ENCODE measurements at regions not wholly inside any gene's neighbourhood (a gene's known extent, or its start where the extent isn't known, plus 50 kb on each side); places are given as distances from the start of the nearest gene placed in this dataset.
A peak's percentile ranks its signal among the peaks of the same experiment; 100 is the strongest.

DNA sequence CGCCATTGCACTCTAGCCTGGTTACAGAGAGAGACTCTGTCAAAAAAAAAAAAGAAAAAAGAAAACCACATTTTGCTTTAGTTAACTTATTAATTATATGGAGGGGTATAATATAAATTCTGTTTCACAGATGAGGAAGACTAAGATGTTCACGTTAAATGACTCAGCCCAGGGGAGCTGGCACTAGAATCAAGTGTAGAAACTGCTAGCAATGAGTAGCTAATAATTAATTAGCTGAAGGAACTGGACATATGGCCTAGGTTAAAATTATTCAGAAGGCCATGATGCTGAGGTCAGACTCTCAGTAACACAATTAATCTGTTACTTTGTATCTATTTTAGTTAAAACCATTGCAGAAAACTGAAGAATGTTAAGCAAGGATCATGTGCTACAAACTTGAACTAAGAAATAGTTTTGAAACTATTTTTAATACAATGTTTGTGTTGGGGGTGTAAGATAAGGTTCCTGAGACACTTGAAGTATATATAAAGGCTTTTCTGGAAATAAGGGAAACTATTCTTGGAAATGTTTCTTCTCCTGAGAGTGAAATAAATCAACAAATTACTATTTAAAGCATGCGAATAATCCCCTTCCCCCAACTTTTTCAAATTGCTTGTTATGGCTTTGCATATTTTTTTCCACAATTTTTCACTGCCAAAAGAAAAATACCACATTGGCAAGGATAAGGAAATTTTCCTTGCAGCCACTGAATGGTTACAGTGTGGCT, 589.3 kb downstream of the SOX5 start:
- FAIRE-seq, result no peak

DNA sequence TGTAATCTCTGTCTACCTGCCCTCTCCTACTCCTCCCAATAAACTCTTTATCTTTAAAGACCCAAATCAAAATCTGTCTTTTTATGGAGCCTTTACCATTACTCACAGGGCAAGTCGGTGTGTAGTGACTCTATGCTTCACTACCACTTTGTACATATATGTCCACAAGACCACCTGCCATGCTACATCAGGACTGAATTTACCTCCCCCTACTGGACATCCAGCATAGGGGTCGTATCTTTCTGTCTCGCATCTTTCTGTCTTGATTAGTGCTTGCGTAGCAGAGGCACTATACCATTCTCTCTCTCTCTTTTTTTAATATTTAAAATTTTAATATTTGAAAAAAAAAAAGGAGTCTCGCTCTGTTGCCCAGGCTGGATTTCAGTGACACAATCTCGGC, 587.5 kb downstream of the SOX5 start:
- Histone ChIP-seq H3K4me2 (ENCODE audit: control insufficient read depth, insufficient read depth) (no peak overlapping the region), H3K9ac (ENCODE audit: control insufficient read depth, insufficient read depth, low read length) (no peak overlapping the region), H3K4me1 (ENCODE audit: control insufficient read depth, insufficient read depth, low read length) (no peaks in the 10 kb centered on the region), H3K9me3 (replicated peaks; ENCODE audit: control insufficient read depth, insufficient read depth, low read length) (no peaks in the 10 kb centered on the region), H3K36me3 (ENCODE audit: control insufficient read depth in 2 of 2, insufficient read depth in 2 of 2, low read length in 1 of 2) (no peaks in the 10 kb centered on the region), H3K4me3 (no peak overlapping the region), H4K20me1 (ENCODE audit: control insufficient read depth, insufficient read depth) (no peaks in the 10 kb centered on the region), H2AFZ (ENCODE audit: control insufficient read depth, low read depth, low read length) (no peak overlapping the region), H3K27me3 (replicated peaks in 1 of 2; ENCODE audit: control insufficient read depth in 2 of 2, insufficient read depth in 2 of 2, low read length in 1 of 2) (no peaks in the 10 kb centered on the region), H3K27ac (ENCODE audit: control insufficient read depth, insufficient read depth) (no peak overlapping the region), H3K79me2 (ENCODE audit: control insufficient read depth, insufficient read depth, low read length) (no peaks in the 10 kb centered on the region)
- ChIA-PET SMC1A (ENCODE audit: uncharacterized antibody, unreplicated experiment) (no interaction called here), POLR2A (interaction anchor here (0.7 kb wide), 1 partner anchor 1091 kb away, joined by 8 read pairs; no protein-coding TSS in a partner anchor), RAD21 (ENCODE audit: unreplicated experiment) (no interaction called here), CTCF (interaction anchor here (0.6 kb wide), 1 partner anchor 212 kb away, joined by 3 read pairs; no protein-coding TSS in a partner anchor)
- DNase-seq (ENCODE audit: low read depth, low spot score) (no peak), FAIRE-seq (no peak), ATAC-seq (no peak)
- TF ChIP-seq, protein P1, sequence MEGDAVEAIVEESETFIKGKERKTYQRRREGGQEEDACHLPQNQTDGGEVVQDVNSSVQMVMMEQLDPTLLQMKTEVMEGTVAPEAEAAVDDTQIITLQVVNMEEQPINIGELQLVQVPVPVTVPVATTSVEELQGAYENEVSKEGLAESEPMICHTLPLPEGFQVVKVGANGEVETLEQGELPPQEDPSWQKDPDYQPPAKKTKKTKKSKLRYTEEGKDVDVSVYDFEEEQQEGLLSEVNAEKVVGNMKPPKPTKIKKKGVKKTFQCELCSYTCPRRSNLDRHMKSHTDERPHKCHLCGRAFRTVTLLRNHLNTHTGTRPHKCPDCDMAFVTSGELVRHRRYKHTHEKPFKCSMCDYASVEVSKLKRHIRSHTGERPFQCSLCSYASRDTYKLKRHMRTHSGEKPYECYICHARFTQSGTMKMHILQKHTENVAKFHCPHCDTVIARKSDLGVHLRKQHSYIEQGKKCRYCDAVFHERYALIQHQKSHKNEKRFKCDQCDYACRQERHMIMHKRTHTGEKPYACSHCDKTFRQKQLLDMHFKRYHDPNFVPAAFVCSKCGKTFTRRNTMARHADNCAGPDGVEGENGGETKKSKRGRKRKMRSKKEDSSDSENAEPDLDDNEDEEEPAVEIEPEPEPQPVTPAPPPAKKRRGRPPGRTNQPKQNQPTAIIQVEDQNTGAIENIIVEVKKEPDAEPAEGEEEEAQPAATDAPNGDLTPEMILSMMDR (IDR thresholded peaks at IDR 0.05 in 2 of 3, conservative IDR thresholded peaks at IDR 0.05 in 1 of 3; ENCODE audit: control insufficient read depth in 2 of 3, extremely low read depth in 1 of 3, insufficient read depth in 1 of 3, low read depth in 3 of 3, low read length in 3 of 3), result 0 out of 6 replicates have a peak, but pooled peaks of 1 of the 3 experiments have one; percentile 6
- TF ChIP-seq LARP7 (IDR thresholded peaks at IDR 0.05), result no peak
- intact Hi-C loops (cut with micrococcal nuclease; ENCODE audit: unreplicated experiment) (no loop called here), in situ Hi-C loops (cut with MboI) (no loop called here)
- WGBS (ENCODE audit: insufficient coverage, insufficient replicate concordance, low lambda C conversion rate, missing lambda C conversion rate), result 62% methylated on average over 6 of the region's 6 CpGs
- BruUV-seq (replicated peaks), result no TSS peak

More for the DNA sequence above, 589.3 kb downstream of the SOX5 start:
- ChIA-PET POLR2A (interaction anchor here (0.5 kb wide), 2 partner anchors 452 to 1810 kb away, joined by 3 read pairs; no protein-coding TSS in a partner anchor), CTCF (no interaction called here), RAD21 (ENCODE audit: unreplicated experiment) (no interaction called here), SMC1A (ENCODE audit: uncharacterized antibody, unreplicated experiment) (no interaction called here)
- Histone ChIP-seq H3K9ac (ENCODE audit: control insufficient read depth, insufficient read depth, low read length) (no peak overlapping the region), H3K4me2 (ENCODE audit: control insufficient read depth, insufficient read depth) (no peak overlapping the region), H3K4me3 (no peak overlapping the region), H3K27ac (ENCODE audit: control insufficient read depth, insufficient read depth) (no peak overlapping the region), H2AFZ (ENCODE audit: control insufficient read depth, low read depth, low read length) (no peak overlapping the region), H3K27me3 (replicated peaks in 1 of 2; ENCODE audit: control insufficient read depth in 2 of 2, insufficient read depth in 2 of 2, low read length in 1 of 2) (no peaks in the 10 kb centered on the region), H3K36me3 (ENCODE audit: control insufficient read depth in 2 of 2, insufficient read depth in 2 of 2, low read length in 1 of 2) (no peaks in the 10 kb centered on the region), H3K9me3 (replicated peaks; ENCODE audit: control insufficient read depth, insufficient read depth, low read length) (no peaks in the 10 kb centered on the region), H4K20me1 (ENCODE audit: control insufficient read depth, insufficient read depth) (no peaks in the 10 kb centered on the region), H3K79me2 (ENCODE audit: control insufficient read depth, insufficient read depth, low read length) (no peaks in the 10 kb centered on the region), H3K4me1 (ENCODE audit: control insufficient read depth, insufficient read depth, low read length) (no peaks in the 10 kb centered on the region)
- BruUV-seq (replicated peaks), result no TSS peak
- TF ChIP-seq NR2C1 (IDR thresholded peaks at IDR 0.05) (no peak), SUPT20H (IDR thresholded peaks at IDR 0.05; ENCODE audit: borderline replicate concordance, control insufficient read depth, low read depth, low read length) (no peak), CEBPB (IDR thresholded peaks at IDR 0.05; ENCODE audit: borderline replicate concordance in 1 of 2, low read depth in 2 of 2, low read length in 2 of 2) (no peak)
- 2% methylated on average over 2 of the region's 3 CpGs for WGBS (ENCODE audit: insufficient coverage, insufficient replicate concordance, low lambda C conversion rate, missing lambda C conversion rate)
- intact Hi-C loops (cut with micrococcal nuclease; ENCODE audit: unreplicated experiment) (no loop called here), in situ Hi-C loops (cut with MboI) (no loop called here)
- DNase-seq (ENCODE audit: low read depth, low spot score) (no peak), ATAC-seq (no peak)
